GM06990 (cell line): ENCODE measurements at regions not wholly inside any gene's neighbourhood (a gene's known extent, or its start where the extent isn't known, plus 50 kb on each side); places are given as distances from the start of the nearest gene placed in this dataset.

ENCODE experiments used
- DNase-seq: peaks from one replicate; pipeline ENCODE4 v3.0.0-alpha.2; 2011; ENCODE audit not compliant: insufficient read length; ENCODE audit errors: extremely low read depth
- H3K27me3 ChIP-seq: replicated peaks from 2 replicates; pipeline ENCODE4 v1.6.0; 2011; ENCODE audit warnings: low read length; ENCODE audit not compliant: control insufficient read depth, insufficient read depth
- H3K36me3 ChIP-seq: 2 replicates; pipeline ENCODE4 v1.5.1; 2011; ENCODE audit warnings: low read length; ENCODE audit not compliant: control insufficient read depth, insufficient read depth
- H3K4me3 ChIP-seq: replicated peaks from 2 replicates; pipeline ENCODE4 v1.5.1; 2011; ENCODE audit warnings: low read depth, mild to moderate bottlenecking, control low read depth, low read length
- CTCF ChIP-seq: IDR thresholded peaks from 2 replicates; pipeline ENCODE4 v1.5.1; 2011; ENCODE audit warnings: low read length, control low read depth, mild to moderate bottlenecking, inconsistent platforms; ENCODE audit not compliant: insufficient read depth, poor library complexity, severe bottlenecking

- no peak for DNase-seq
- no peak overlapping the region for H3K4me3 ChIP-seq
- H3K36me3 ChIP-seq, result no peaks in the 10 kb centered on the region
- no peaks in the 10 kb centered on the region; the same call in 1 of the 2 replicates for H3K27me3 ChIP-seq
- no peak for TF ChIP-seq CTCF
Observed at GRCh38 chr5:74130155-74130897, 504.3 kb downstream of the ARHGEF28 start.

- no peak for TF ChIP-seq CTCF
- Histone ChIP-seq H3K36me3 (no peaks in the 10 kb centered on the region), H3K4me3 (no peak overlapping the region), H3K27me3 (no peaks in the 10 kb centered on the region; the same call in 1 of the 2 replicates)
- no peak for DNase-seq
Observed at GRCh38 chr5:74127381-74128320, 501.7 kb downstream of the ARHGEF28 start.

GRCh38 chr5:74126294-74126693 lies 500.3 kb downstream of the ARHGEF28 start:
- no peak for DNase-seq
- Histone ChIP-seq H3K27me3 (no peaks in the 10 kb centered on the region; the same call in 1 of the 2 replicates), H3K4me3 (no peak overlapping the region), H3K36me3 (no peaks in the 10 kb centered on the region)
- TF ChIP-seq CTCF, result no peak

- Histone ChIP-seq H3K4me3 (no peak overlapping the region), H3K36me3 (no peaks in the 10 kb centered on the region), H3K27me3 (no peaks in the 10 kb centered on the region; the same call in none of the 2 replicates)
- no peak for DNase-seq
- TF ChIP-seq CTCF, result no peak
Observed at GRCh38 chr5:74124826-74125225, 498.8 kb downstream of the ARHGEF28 start.

GRCh38 chr5:74123929-74124328 lies 497.9 kb downstream of the ARHGEF28 start:
- Histone ChIP-seq H3K27me3 (no peaks in the 10 kb centered on the region; the same call in none of the 2 replicates), H3K36me3 (no peaks in the 10 kb centered on the region), H3K4me3 (no peak overlapping the region)
- no peak for TF ChIP-seq CTCF
- DNase-seq, result no peak
